ENCODE measurements at regions not wholly inside any gene's neighbourhood (a gene's known extent, or its start where the extent isn't known, plus 50 kb on each side); places are given as distances from the start of the nearest gene placed in this dataset.

- no peak for TF ChIP-seq POLR2A (IDR thresholded peaks at IDR 0.05)
- TF ChIP-seq, protein P1, sequence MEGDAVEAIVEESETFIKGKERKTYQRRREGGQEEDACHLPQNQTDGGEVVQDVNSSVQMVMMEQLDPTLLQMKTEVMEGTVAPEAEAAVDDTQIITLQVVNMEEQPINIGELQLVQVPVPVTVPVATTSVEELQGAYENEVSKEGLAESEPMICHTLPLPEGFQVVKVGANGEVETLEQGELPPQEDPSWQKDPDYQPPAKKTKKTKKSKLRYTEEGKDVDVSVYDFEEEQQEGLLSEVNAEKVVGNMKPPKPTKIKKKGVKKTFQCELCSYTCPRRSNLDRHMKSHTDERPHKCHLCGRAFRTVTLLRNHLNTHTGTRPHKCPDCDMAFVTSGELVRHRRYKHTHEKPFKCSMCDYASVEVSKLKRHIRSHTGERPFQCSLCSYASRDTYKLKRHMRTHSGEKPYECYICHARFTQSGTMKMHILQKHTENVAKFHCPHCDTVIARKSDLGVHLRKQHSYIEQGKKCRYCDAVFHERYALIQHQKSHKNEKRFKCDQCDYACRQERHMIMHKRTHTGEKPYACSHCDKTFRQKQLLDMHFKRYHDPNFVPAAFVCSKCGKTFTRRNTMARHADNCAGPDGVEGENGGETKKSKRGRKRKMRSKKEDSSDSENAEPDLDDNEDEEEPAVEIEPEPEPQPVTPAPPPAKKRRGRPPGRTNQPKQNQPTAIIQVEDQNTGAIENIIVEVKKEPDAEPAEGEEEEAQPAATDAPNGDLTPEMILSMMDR (IDR thresholded peaks at IDR 0.05): no peak
Measured at GRCh38 chr2:222033541-222033940, 265.3 kb downstream of the PAX3 start.
